Erythroblast (primary cell): ENCODE measurements at regions not wholly inside any gene's neighbourhood (a gene's known extent, or its start where the extent isn't known, plus 50 kb on each side); places are given as distances from the start of the nearest gene placed in this dataset.

ENCODE experiments used
- DNase-seq, 2 experiments: peaks; one replicate each; lab custom pipeline; 2025; lab: John Stamatoyannopoulos, UW
- GATA1 ChIP-seq: IDR thresholded peaks from 2 replicates; pipeline ENCODE4 v1.6.1; 2011; ENCODE audit warnings: low read depth, mild to moderate bottlenecking, control low read depth, low read length, moderate library complexity
- POLR2A ChIP-seq: IDR thresholded peaks from 2 replicates; pipeline ENCODE4 v1.6.1; 2011; ENCODE audit warnings: mild to moderate bottlenecking, low read length

DNA sequence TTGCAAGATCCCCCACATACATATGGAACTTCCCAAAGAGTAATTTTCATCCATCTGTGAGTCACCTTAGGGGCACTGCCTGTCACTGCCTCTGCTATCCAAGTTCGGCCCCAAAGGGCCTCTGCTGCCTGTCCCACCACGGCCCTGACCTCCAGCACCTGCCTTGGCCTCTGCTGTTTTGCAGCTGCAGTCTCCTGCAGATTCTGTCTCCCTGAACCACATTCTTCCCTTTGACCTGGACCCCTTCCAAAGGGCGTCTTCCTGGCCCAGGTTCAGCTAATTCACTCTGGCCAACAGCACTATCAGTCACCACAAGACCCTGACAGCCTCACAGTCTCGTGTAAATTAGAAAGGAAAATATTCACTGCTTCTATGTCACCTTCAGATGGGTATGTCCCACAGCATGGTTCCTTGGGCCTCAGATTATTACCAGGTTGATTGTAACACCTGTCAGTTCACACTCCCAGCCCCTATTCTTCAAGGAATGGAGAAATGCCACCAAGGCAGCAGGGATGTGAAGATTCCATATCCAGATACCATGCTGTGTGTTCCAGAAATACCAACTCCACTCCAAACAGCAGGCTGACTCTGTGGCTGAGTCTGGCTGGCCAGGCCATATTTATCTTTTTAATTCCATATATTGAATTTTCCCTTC is 479.3 kb downstream of the ARHGEF28 start:
- no peak for TF ChIP-seq GATA1
- TF ChIP-seq POLR2A = no peak
- DNase-seq = peak; percentile 52 to 61

GRCh38 chr5:74103131-74104023 is 477.4 kb downstream of the ARHGEF28 start:
- TF ChIP-seq GATA1 (no peak), POLR2A (no peak)
- DNase-seq = no peak

GRCh38 chr5:74100268-74100665 is 474.3 kb downstream of the ARHGEF28 start:
- TF ChIP-seq POLR2A (no peak), GATA1 (no peak)
- no peak for DNase-seq

DNA sequence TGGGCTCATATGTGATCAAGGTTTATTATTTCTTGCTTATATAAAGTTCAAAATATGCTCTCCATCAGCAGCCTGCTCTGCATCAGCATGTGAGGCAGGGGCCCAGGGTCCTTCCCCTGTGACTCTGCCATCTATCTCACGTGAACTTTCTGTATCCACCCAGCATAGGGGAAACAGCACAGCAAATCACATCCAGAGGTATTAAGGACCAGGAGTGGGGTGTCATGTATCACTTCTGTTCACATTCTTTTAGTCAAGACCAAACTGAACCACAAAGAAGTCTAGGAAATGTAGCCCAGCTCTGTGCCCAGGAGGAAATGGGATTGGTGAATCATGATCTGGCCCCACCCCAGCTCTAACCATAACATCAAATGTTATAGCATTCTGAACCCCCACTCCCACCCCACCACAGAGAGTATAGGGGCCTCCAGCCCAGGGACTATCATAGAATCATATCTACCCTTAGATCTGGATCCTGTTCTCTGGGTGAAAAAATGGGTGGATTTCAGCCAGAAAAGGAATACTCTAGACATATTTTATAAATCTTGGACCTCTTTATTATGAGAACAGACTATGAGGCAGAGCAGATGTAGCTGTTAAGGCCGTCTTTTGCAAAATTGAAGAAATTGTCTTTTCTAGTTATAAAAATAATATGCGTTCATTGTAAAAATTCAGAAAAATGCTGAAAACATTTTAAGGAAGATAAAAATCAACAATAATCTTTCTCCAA is 473.7 kb downstream of the ARHGEF28 start:
- no peak for DNase-seq
- TF ChIP-seq GATA1 (no peak), POLR2A (no peak)

DNA sequence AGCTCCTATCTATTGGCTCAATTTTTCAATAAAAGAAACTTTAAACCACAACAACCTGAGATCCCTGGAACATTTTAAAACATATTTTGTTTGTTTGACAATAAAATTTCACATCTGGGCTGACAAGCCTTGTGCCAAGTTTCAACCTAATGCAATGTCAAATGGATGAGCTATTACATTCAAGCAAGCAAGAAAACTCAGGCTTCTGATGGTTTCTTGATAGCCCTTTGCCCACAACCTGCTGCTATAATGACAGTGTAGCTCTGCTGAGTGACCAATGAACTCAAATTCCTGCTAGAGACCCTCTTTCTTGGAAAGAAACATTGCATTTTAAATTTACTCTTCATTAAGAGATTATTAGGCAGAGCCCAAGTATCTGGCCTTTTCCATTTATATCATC is 472.9 kb downstream of the ARHGEF28 start:
- no peak for TF ChIP-seq POLR2A
- DNase-seq = no peak

GRCh38 chr5:74098456-74098855 is 472.5 kb downstream of the ARHGEF28 start:
- TF ChIP-seq POLR2A (no peak), GATA1 (no peak)
- DNase-seq = no peak

GRCh38 chr5:74096325-74096724 is 470.3 kb downstream of the ARHGEF28 start:
- no peak for DNase-seq
- no peak for TF ChIP-seq GATA1
- TF ChIP-seq POLR2A = no peak

DNA sequence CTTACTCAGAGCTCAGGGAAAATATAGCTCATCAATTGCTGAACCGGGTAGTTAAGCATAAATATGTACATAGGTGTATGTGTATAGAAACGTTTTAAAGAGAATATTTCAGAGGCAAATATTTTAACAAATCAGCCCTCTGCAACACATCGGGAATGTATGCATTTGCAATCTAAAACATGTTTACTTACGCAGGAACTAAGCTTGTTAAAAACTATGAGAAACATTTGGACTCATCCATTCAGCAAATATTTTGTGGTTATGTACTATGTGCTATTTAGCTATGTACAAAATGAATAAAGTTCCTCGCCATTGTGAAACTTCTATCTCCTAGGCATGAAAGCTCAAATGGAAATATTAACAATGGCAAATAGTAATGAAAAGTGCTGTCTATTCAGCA is 469.9 kb downstream of the ARHGEF28 start:
- no peak for DNase-seq
- TF ChIP-seq POLR2A (no peak), GATA1 (no peak)

DNA sequence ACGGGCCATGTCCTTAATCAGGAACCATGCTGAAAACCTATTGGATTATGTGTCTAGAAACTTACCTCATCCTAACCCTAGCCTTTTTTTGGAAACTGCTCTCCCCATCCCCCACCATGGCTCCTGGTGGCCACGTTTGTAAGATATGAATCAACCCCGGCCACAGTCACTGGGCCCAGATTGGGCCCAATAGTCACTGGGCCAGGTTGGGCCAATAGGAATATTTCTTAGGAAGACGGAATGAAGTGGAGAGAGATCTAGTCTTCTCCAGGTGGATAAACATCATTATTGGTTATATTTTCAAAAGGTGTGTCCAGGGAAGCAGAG is 468.7 kb downstream of the ARHGEF28 start:
- TF ChIP-seq POLR2A = no peak
- no peak for DNase-seq

DNA sequence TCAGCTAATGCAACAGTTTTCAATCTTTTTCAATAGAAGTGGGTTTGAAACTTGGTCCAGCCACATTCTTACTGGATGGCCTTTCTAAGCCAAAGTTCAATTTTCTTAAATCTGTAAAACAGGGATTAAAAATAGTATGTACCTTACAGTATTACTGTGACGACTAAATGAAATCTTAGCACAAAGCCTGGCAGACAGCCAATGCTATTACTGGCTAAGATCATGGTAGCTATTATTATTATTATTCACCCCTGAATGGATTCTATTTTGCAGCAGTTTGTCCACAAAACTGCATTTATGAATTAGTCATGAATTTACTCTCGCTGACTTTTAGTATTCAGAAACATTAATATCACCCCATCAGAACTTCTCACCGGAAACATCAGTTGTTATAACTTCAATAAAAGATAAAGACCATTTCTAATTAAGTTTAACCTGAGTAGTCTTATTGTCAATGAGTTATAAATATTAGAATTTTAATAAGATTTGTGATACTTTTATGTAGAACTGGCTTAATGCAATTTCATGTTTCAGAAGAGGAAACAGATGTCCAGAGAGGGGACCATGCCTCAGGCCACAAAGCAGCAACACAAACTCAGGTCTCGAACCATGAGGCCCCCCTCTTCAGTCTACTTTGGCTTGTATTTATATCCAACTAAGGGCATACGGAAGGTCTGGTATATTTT is 468.2 kb downstream of the ARHGEF28 start:
- no peak for TF ChIP-seq POLR2A
- no peak for TF ChIP-seq GATA1
- no peak for DNase-seq

DNA sequence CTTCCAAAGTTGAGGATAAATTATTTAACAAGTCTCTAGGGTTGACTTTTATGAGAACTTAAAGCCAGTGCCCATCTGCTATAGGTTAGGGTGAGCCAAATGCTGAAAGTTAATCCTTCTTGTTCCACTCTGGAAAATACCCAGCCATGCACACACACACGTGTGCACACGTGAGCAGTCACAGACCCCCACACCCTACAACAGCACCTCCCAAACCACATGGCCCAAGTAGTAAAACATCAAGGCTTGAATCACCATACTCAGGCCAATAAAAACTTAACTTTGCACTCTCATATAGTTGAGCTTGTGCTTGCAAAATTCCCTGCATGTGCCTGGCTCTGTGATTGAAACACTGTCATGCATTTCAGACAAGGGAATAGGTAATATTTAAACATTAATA is 467.6 kb downstream of the ARHGEF28 start:
- no peak for DNase-seq
- TF ChIP-seq POLR2A (no peak), GATA1 (no peak)

DNA sequence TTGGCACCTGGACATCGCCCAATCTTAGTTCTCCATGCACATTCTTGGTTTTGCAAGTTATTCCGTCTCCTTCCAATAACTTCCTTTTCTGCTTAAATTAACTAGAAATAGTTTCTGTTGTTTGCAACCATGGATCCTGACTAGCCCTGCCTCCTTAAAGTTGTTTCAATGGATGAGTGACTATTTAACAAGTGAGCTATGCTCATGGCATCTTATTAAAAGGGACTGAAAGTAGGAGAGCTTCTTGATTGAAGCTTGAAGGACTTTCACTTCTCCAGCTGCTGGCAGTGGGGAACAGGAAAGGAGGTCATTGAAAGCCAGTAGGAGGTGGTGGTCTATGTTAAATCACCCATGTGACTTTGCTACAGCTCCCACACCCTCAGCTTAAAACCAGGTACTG is 466.8 kb downstream of the ARHGEF28 start:
- no peak for TF ChIP-seq GATA1
- no peak for TF ChIP-seq POLR2A
- no peak for DNase-seq

DNA sequence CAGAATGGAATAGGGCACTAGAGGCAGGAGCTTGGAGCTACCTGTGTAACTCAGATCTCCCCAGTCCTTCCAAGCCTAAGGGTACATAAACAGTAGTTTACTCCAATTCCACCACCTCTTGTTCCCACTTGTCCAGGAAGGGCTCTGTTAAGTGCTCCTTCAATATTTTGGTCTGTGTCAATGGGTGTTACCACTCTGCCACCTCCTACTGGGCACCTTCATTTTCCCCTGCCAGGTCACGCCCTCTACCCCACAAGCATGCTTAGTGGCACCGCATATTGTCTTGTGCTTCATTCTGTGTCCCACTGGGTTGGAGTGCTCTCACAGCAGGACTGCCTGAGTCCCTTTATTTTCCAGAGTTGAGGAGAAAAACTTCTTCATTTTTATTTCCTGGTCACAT is 459.8 kb downstream of the ARHGEF28 start:
- TF ChIP-seq POLR2A = no peak
- TF ChIP-seq GATA1 = no peak
- no peak for DNase-seq
